ENCODE measurements at regions not wholly inside any gene's neighbourhood (a gene's known extent, or its start where the extent isn't known, plus 50 kb on each side); places are given as distances from the start of the nearest gene placed in this dataset.

DNA sequence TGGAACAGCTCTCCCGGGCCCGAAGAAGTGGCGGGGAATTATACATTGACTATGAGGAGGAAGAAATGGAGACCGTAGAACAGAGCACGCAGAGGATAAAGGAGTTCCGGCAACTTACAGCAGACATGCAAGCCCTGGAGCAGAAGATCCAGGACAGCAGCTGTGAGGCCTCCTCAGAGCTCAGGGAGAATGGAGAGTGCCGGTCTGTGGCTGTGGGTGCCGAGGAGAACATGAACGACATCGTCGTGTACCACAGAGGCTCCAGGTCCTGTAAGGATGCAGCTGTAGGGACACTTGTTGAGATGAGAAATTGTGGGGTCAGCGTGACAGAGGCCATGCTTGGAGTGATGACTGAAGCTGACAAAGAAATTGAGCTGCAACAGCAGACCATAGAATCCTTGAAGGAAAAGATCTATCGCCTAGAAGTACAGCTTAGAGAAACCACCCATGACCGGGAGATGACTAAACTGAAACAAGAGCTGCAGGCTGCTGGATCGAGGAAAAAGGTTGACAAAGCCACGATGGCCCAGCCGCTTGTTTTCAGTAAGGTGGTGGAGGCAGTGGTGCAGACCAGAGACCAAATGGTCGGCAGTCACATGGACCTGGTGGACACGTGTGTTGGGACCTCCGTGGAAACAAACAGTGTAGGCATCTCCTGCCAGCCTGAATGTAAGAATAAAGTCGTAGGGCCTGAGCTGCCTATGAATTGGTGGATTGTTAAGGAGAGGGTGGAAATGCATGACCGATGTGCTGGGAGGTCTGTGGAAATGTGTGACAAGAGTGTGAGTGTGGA lies 129.5 kb upstream of the DMRT1 start:
- TF ChIP-seq ZBTB21 (tag by site-specific recombination; IDR thresholded peaks at IDR 0.05) = no peak
- no peak for TF ChIP-seq ZNF350 (tag by site-specific recombination; IDR thresholded peaks at IDR 0.05)
- no peak for TF ChIP-seq ZNF221 (tag by site-specific recombination; IDR thresholded peaks at IDR 0.05; ENCODE audit: borderline replicate concordance)
- TF ChIP-seq SP3 (tag by site-specific recombination; IDR thresholded peaks at IDR 0.05) = no peak
- TF ChIP-seq, protein P1, sequence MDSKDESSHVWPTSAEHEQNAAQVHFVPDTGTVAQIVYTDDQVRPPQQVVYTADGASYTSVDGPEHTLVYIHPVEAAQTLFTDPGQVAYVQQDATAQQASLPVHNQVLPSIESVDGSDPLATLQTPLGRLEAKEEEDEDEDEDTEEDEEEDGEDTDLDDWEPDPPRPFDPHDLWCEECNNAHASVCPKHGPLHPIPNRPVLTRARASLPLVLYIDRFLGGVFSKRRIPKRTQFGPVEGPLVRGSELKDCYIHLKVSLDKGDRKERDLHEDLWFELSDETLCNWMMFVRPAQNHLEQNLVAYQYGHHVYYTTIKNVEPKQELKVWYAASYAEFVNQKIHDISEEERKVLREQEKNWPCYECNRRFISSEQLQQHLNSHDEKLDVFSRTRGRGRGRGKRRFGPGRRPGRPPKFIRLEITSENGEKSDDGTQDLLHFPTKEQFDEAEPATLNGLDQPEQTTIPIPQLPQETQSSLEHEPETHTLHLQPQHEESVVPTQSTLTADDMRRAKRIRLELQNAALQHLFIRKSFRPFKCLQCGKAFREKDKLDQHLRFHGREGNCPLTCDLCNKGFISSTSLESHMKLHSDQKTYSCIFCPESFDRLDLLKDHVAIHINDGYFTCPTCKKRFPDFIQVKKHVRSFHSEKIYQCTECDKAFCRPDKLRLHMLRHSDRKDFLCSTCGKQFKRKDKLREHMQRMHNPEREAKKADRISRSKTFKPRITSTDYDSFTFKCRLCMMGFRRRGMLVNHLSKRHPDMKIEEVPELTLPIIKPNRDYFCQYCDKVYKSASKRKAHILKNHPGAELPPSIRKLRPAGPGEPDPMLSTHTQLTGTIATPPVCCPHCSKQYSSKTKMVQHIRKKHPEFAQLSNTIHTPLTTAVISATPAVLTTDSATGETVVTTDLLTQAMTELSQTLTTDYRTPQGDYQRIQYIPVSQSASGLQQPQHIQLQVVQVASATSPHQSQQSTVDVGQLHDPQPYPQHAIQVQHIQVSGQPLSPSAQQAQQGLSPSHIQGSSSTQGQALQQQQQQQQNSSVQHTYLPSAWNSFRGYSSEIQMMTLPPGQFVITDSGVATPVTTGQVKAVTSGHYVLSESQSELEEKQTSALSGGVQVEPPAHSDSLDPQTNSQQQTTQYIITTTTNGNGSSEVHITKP (tag by site-specific recombination; IDR thresholded peaks at IDR 0.05) = no peak
- no peak for TF ChIP-seq ZNF37A (tag by site-specific recombination; IDR thresholded peaks at IDR 0.05)
- no peak for TF ChIP-seq ZNF792 (tag by site-specific recombination; IDR thresholded peaks at IDR 0.05)
- ChIA-PET POLR2A (no interaction called here), CTCF (no interaction called here)
- peaks cover 0 to 26% of the 10 kb centered on the region in 2 experiments; a peak in 2 of 3 replicates for H3K36me3 ChIP-seq (ENCODE audit: control insufficient read depth in 2 of 2, insufficient read depth in 1 of 2, low read length in 2 of 2)
- H3K4me3 ChIP-seq (ENCODE audit: low read depth, low read length) = no peak overlapping the region
- no peaks in the 10 kb centered on the region for H3K4me1 ChIP-seq (ENCODE audit: control insufficient read depth, insufficient read depth, low read length)
- no peak overlapping the region for H3K27ac ChIP-seq (ENCODE audit: extremely low read depth, low read depth, low read length)
- no peaks in the 10 kb centered on the region for H3K9me3 ChIP-seq (ENCODE audit: control insufficient read depth, insufficient read depth, low read depth, low read length)

DNA sequence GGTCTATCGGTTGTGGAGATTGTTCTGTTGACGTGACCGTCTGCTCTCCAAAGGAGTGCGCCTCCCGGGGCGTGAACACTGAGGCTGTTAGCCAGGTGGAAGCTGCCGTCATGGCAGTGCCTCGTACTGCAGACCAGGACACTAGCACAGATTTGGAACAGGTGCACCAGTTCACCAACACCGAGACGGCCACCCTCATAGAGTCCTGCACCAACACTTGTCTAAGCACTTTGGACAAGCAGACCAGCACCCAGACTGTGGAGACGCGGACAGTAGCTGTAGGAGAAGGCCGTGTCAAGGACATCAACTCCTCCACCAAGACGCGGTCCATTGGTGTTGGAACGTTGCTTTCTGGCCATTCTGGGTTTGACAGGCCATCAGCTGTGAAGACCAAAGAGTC lies 128.9 kb upstream of the DMRT1 start:
- Histone ChIP-seq H3K27ac (ENCODE audit: extremely low read depth, low read depth, low read length) (no peak overlapping the region), H3K4me1 (ENCODE audit: control insufficient read depth, insufficient read depth, low read length) (no peaks in the 10 kb centered on the region), H3K4me3 (ENCODE audit: low read depth, low read length) (no peak overlapping the region), H3K36me3 (ENCODE audit: control insufficient read depth in 2 of 2, insufficient read depth in 1 of 2, low read length in 2 of 2) (peaks cover 0 to 26% of the 10 kb centered on the region in 2 experiments; a peak in 2 of 3 replicates), H3K9me3 (ENCODE audit: control insufficient read depth, insufficient read depth, low read depth, low read length) (no peaks in the 10 kb centered on the region)
- ChIA-PET CTCF (no interaction called here), POLR2A (no interaction called here)
- TF ChIP-seq FEZF1 (tag by site-specific recombination; IDR thresholded peaks at IDR 0.05) (no peak), ZNF302 (tag by site-specific recombination; IDR thresholded peaks at IDR 0.05; ENCODE audit: low read depth) (no peak), GLI4 (tag by site-specific recombination; IDR thresholded peaks at IDR 0.05) (no peak), ZNF585B (tag by site-specific recombination; IDR thresholded peaks at IDR 0.05) (no peak), WT1 (tag by site-specific recombination; IDR thresholded peaks at IDR 0.05) (no peak), ZNF341 (tag by site-specific recombination; IDR thresholded peaks at IDR 0.05; ENCODE audit: low read depth) (no peak), SP7 (tag by site-specific recombination; IDR thresholded peaks at IDR 0.05) (no peak), ZNF423 (tag by site-specific recombination; IDR thresholded peaks at IDR 0.05) (no peak), ZNF391 (tag by site-specific recombination; IDR thresholded peaks at IDR 0.05; ENCODE audit: borderline replicate concordance, low read depth) (no peak), ZNF426 (tag by site-specific recombination; IDR thresholded peaks at IDR 0.05) (no peak), ZNF48 (tag by site-specific recombination; IDR thresholded peaks at IDR 0.05) (no peak), EGR2 (tag by site-specific recombination; IDR thresholded peaks at IDR 0.05; ENCODE audit: low read depth) (no peak)
- TF ChIP-seq, protein P2, sequence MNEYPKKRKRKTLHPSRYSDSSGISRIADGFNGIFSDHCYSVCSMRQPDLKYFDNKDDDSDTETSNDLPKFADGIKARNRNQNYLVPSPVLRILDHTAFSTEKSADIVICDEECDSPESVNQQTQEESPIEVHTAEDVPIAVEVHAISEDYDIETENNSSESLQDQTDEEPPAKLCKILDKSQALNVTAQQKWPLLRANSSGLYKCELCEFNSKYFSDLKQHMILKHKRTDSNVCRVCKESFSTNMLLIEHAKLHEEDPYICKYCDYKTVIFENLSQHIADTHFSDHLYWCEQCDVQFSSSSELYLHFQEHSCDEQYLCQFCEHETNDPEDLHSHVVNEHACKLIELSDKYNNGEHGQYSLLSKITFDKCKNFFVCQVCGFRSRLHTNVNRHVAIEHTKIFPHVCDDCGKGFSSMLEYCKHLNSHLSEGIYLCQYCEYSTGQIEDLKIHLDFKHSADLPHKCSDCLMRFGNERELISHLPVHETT (tag by site-specific recombination; IDR thresholded peaks at IDR 0.05) = no peak
- TF ChIP-seq, protein P3, sequence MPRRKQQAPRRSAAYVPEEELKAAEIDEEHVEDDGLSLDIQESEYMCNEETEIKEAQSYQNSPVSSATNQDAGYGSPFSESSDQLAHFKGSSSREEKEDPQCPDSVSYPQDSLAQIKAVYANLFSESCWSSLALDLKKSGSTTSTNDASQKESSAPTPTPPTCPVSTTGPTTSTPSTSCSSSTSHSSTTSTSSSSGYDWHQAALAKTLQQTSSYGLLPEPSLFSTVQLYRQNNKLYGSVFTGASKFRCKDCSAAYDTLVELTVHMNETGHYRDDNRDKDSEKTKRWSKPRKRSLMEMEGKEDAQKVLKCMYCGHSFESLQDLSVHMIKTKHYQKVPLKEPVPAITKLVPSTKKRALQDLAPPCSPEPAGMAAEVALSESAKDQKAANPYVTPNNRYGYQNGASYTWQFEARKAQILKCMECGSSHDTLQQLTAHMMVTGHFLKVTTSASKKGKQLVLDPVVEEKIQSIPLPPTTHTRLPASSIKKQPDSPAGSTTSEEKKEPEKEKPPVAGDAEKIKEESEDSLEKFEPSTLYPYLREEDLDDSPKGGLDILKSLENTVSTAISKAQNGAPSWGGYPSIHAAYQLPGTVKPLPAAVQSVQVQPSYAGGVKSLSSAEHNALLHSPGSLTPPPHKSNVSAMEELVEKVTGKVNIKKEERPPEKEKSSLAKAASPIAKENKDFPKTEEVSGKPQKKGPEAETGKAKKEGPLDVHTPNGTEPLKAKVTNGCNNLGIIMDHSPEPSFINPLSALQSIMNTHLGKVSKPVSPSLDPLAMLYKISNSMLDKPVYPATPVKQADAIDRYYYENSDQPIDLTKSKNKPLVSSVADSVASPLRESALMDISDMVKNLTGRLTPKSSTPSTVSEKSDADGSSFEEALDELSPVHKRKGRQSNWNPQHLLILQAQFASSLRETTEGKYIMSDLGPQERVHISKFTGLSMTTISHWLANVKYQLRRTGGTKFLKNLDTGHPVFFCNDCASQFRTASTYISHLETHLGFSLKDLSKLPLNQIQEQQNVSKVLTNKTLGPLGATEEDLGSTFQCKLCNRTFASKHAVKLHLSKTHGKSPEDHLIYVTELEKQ (tag by site-specific recombination; IDR thresholded peaks at IDR 0.05; ENCODE audit: borderline replicate concordance) = no peak
- TF ChIP-seq, protein P4, sequence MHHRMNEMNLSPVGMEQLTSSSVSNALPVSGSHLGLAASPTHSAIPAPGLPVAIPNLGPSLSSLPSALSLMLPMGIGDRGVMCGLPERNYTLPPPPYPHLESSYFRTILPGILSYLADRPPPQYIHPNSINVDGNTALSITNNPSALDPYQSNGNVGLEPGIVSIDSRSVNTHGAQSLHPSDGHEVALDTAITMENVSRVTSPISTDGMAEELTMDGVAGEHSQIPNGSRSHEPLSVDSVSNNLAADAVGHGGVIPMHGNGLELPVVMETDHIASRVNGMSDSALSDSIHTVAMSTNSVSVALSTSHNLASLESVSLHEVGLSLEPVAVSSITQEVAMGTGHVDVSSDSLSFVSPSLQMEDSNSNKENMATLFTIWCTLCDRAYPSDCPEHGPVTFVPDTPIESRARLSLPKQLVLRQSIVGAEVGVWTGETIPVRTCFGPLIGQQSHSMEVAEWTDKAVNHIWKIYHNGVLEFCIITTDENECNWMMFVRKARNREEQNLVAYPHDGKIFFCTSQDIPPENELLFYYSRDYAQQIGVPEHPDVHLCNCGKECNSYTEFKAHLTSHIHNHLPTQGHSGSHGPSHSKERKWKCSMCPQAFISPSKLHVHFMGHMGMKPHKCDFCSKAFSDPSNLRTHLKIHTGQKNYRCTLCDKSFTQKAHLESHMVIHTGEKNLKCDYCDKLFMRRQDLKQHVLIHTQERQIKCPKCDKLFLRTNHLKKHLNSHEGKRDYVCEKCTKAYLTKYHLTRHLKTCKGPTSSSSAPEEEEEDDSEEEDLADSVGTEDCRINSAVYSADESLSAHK (tag by site-specific recombination; IDR thresholded peaks at IDR 0.05) = no peak
- TF ChIP-seq, protein P5, sequence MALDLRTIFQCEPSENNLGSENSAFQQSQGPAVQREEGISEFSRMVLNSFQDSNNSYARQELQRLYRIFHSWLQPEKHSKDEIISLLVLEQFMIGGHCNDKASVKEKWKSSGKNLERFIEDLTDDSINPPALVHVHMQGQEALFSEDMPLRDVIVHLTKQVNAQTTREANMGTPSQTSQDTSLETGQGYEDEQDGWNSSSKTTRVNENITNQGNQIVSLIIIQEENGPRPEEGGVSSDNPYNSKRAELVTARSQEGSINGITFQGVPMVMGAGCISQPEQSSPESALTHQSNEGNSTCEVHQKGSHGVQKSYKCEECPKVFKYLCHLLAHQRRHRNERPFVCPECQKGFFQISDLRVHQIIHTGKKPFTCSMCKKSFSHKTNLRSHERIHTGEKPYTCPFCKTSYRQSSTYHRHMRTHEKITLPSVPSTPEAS (tag by site-specific recombination; IDR thresholded peaks at IDR 0.05) = no peak

All from HEK293 (cell line).